ENCODE measurements at regions not wholly inside any gene's neighbourhood (a gene's known extent, or its start where the extent isn't known, plus 50 kb on each side); places are given as distances from the start of the nearest gene placed in this dataset.

- no peak for TF ChIP-seq CTCF (IDR thresholded peaks at IDR 0.05)
- no peak for TF ChIP-seq POLR2A (IDR thresholded peaks at IDR 0.05)
- no peak for TF ChIP-seq EP300 (IDR thresholded peaks at IDR 0.05)
Observed at GRCh38 chr4:25538430-25538829, 117.2 kb upstream of the SLC34A2 start.

All from ovary (tissue), 3 donors.